ENCODE measurements at regions not wholly inside any gene's neighbourhood (a gene's known extent, or its start where the extent isn't known, plus 50 kb on each side); places are given as distances from the start of the nearest gene placed in this dataset.

GRCh38 chr2:139080244-139080643, 300.1 kb upstream of the NXPH2 start:
- Histone ChIP-seq H3K9ac (ENCODE audit: low read depth, low read length) (no peak overlapping the region), H3K27me3 (ENCODE audit: insufficient read depth, low read length) (no peaks in the 10 kb centered on the region), H3K27ac (ENCODE audit: low read depth, low read length) (no peak overlapping the region), H3K36me3 (ENCODE audit: insufficient read depth, low read length) (no peaks in the 10 kb centered on the region), H3K4me1 (ENCODE audit: insufficient read depth, low read length) (peaks cover 6% of the 10 kb centered on the region), H3K4me3 (ENCODE audit: low read length) (no peak overlapping the region), H3K9me3 (ENCODE audit: insufficient read depth, low read depth, low read length) (no peaks in the 10 kb centered on the region)

- no peak overlapping the region for H3K9ac ChIP-seq (ENCODE audit: low read depth, low read length)
- no peak overlapping the region for H3K4me3 ChIP-seq (ENCODE audit: low read length)
- WGBS: 100% methylated on average over 2 of the region's 2 CpGs
- H3K27ac ChIP-seq (ENCODE audit: low read depth, low read length): no peak overlapping the region
- H3K36me3 ChIP-seq (ENCODE audit: insufficient read depth, low read length): no peaks in the 10 kb centered on the region
- peaks cover 6% of the 10 kb centered on the region for H3K4me1 ChIP-seq (ENCODE audit: insufficient read depth, low read length)
- no peaks in the 10 kb centered on the region for H3K9me3 ChIP-seq (ENCODE audit: insufficient read depth, low read depth, low read length)
- no peaks in the 10 kb centered on the region for H3K27me3 ChIP-seq (ENCODE audit: insufficient read depth, low read length)
Observed at GRCh38 chr2:139079311-139079710, 299.1 kb upstream of the NXPH2 start.

- Histone ChIP-seq H3K9ac (ENCODE audit: low read depth, low read length) (no peak overlapping the region), H3K36me3 (ENCODE audit: insufficient read depth, low read length) (no peaks in the 10 kb centered on the region), H3K27ac (ENCODE audit: low read depth, low read length) (no peak overlapping the region), H3K4me3 (ENCODE audit: low read length) (no peak overlapping the region), H3K9me3 (ENCODE audit: insufficient read depth, low read depth, low read length) (no peaks in the 10 kb centered on the region), H3K27me3 (ENCODE audit: insufficient read depth, low read length) (no peaks in the 10 kb centered on the region), H3K4me1 (ENCODE audit: insufficient read depth, low read length) (peaks cover 6% of the 10 kb centered on the region)
- WGBS: 53% methylated on average over 1 of the region's 1 CpG
Observed at GRCh38 chr2:139078376-139078775, 298.2 kb upstream of the NXPH2 start.

GRCh38 chr2:139077099-139077737, 297.0 kb upstream of the NXPH2 start:
- Histone ChIP-seq H3K36me3 (ENCODE audit: insufficient read depth, low read length) (no peaks in the 10 kb centered on the region), H3K4me3 (ENCODE audit: low read length) (no peak overlapping the region), H3K4me1 (ENCODE audit: insufficient read depth, low read length) (peaks cover 6% of the 10 kb centered on the region), H3K27me3 (ENCODE audit: insufficient read depth, low read length) (no peaks in the 10 kb centered on the region), H3K9ac (ENCODE audit: low read depth, low read length) (no peak overlapping the region), H3K27ac (ENCODE audit: low read depth, low read length) (no peak overlapping the region), H3K9me3 (ENCODE audit: insufficient read depth, low read depth, low read length) (no peaks in the 10 kb centered on the region)

GRCh38 chr2:139067874-139068273, 287.7 kb upstream of the NXPH2 start:
- Histone ChIP-seq H3K4me1 (ENCODE audit: insufficient read depth, low read length) (no peaks in the 10 kb centered on the region), H3K36me3 (ENCODE audit: insufficient read depth, low read length) (no peaks in the 10 kb centered on the region), H3K9me3 (ENCODE audit: insufficient read depth, low read depth, low read length) (no peaks in the 10 kb centered on the region), H3K27me3 (ENCODE audit: insufficient read depth, low read length) (no peaks in the 10 kb centered on the region), H3K27ac (ENCODE audit: low read depth, low read length) (no peak overlapping the region), H3K4me3 (ENCODE audit: low read length) (no peak overlapping the region), H3K9ac (ENCODE audit: low read depth, low read length) (no peak overlapping the region)
- WGBS: 91% methylated on average over 1 of the region's 1 CpG

GRCh38 chr2:139067072-139067471, 286.9 kb upstream of the NXPH2 start:
- no peak overlapping the region for H3K27ac ChIP-seq (ENCODE audit: low read depth, low read length)
- no peaks in the 10 kb centered on the region for H3K9me3 ChIP-seq (ENCODE audit: insufficient read depth, low read depth, low read length)
- no peaks in the 10 kb centered on the region for H3K27me3 ChIP-seq (ENCODE audit: insufficient read depth, low read length)
- 95% methylated on average over 3 of the region's 3 CpGs for whole genome bisulfite sequencing
- no peaks in the 10 kb centered on the region for H3K4me1 ChIP-seq (ENCODE audit: insufficient read depth, low read length)
- no peaks in the 10 kb centered on the region for H3K36me3 ChIP-seq (ENCODE audit: insufficient read depth, low read length)
- no peak overlapping the region for H3K4me3 ChIP-seq (ENCODE audit: low read length)
- H3K9ac ChIP-seq (ENCODE audit: low read depth, low read length): no peak overlapping the region

GRCh38 chr2:139064159-139064558, 284.0 kb upstream of the NXPH2 start:
- H3K36me3 ChIP-seq (ENCODE audit: insufficient read depth, low read length): no peaks in the 10 kb centered on the region
- H3K9ac ChIP-seq (ENCODE audit: low read depth, low read length): no peak overlapping the region
- no peak overlapping the region for H3K27ac ChIP-seq (ENCODE audit: low read depth, low read length)
- no peaks in the 10 kb centered on the region for H3K27me3 ChIP-seq (ENCODE audit: insufficient read depth, low read length)
- H3K9me3 ChIP-seq (ENCODE audit: insufficient read depth, low read depth, low read length): no peaks in the 10 kb centered on the region
- H3K4me1 ChIP-seq (ENCODE audit: insufficient read depth, low read length): no peaks in the 10 kb centered on the region
- H3K4me3 ChIP-seq (ENCODE audit: low read length): no peak overlapping the region

GRCh38 chr2:139059617-139060016, 279.4 kb upstream of the NXPH2 start:
- no peaks in the 10 kb centered on the region for H3K36me3 ChIP-seq (ENCODE audit: insufficient read depth, low read length)
- H3K27me3 ChIP-seq (ENCODE audit: insufficient read depth, low read length): no peaks in the 10 kb centered on the region
- H3K9me3 ChIP-seq (ENCODE audit: insufficient read depth, low read depth, low read length): no peaks in the 10 kb centered on the region
- 0 out of 2 replicates have a peak, but pooled peaks cover 4% of the 10 kb centered on the region for H3K4me1 ChIP-seq (ENCODE audit: insufficient read depth, low read length)
- H3K27ac ChIP-seq (ENCODE audit: low read depth, low read length): no peak overlapping the region
- H3K9ac ChIP-seq (ENCODE audit: low read depth, low read length): no peak overlapping the region
- no peak overlapping the region for H3K4me3 ChIP-seq (ENCODE audit: low read length)
- WGBS: 91% methylated on average over 2 of the region's 2 CpGs

GRCh38 chr2:139055202-139055601, 275.0 kb upstream of the NXPH2 start:
- H3K27me3 ChIP-seq (ENCODE audit: insufficient read depth, low read length): no peaks in the 10 kb centered on the region
- 89% methylated on average over 3 of the region's 3 CpGs for WGBS
- H3K4me1 ChIP-seq (ENCODE audit: insufficient read depth, low read length): 0 out of 2 replicates have a peak, but pooled peaks cover 5% of the 10 kb centered on the region
- H3K9ac ChIP-seq (ENCODE audit: low read depth, low read length): no peak overlapping the region
- no peak overlapping the region for H3K27ac ChIP-seq (ENCODE audit: low read depth, low read length)
- no peaks in the 10 kb centered on the region for H3K9me3 ChIP-seq (ENCODE audit: insufficient read depth, low read depth, low read length)
- no peaks in the 10 kb centered on the region for H3K36me3 ChIP-seq (ENCODE audit: insufficient read depth, low read length)
- no peak overlapping the region for H3K4me3 ChIP-seq (ENCODE audit: low read length)

GRCh38 chr2:139048017-139048416, 267.8 kb upstream of the NXPH2 start:
- H3K4me1 ChIP-seq (ENCODE audit: insufficient read depth, low read length): peaks cover 25% of the 10 kb centered on the region
- no peaks in the 10 kb centered on the region for H3K36me3 ChIP-seq (ENCODE audit: insufficient read depth, low read length)
- H3K9ac ChIP-seq (ENCODE audit: low read depth, low read length): no peak overlapping the region
- H3K27me3 ChIP-seq (ENCODE audit: insufficient read depth, low read length): no peaks in the 10 kb centered on the region
- no peak overlapping the region for H3K4me3 ChIP-seq (ENCODE audit: low read length)
- no peak overlapping the region for H3K27ac ChIP-seq (ENCODE audit: low read depth, low read length)
- H3K9me3 ChIP-seq (ENCODE audit: insufficient read depth, low read depth, low read length): no peaks in the 10 kb centered on the region

GRCh38 chr2:139045524-139045923, 265.3 kb upstream of the NXPH2 start:
- Histone ChIP-seq H3K4me3 (ENCODE audit: low read length) (no peak overlapping the region), H3K36me3 (ENCODE audit: insufficient read depth, low read length) (no peaks in the 10 kb centered on the region), H3K9ac (ENCODE audit: low read depth, low read length) (no peak overlapping the region), H3K27ac (ENCODE audit: low read depth, low read length) (peak overlapping the region; percentile 28), H3K9me3 (ENCODE audit: insufficient read depth, low read depth, low read length) (no peaks in the 10 kb centered on the region), H3K27me3 (ENCODE audit: insufficient read depth, low read length) (no peaks in the 10 kb centered on the region), H3K4me1 (ENCODE audit: insufficient read depth, low read length) (peaks cover 25% of the 10 kb centered on the region)
- 55% methylated on average over 2 of the region's 2 CpGs for WGBS

GRCh38 chr2:139034064-139034463, 253.9 kb upstream of the NXPH2 start:
- H3K27me3 ChIP-seq (ENCODE audit: insufficient read depth, low read length): no peaks in the 10 kb centered on the region
- H3K36me3 ChIP-seq (ENCODE audit: insufficient read depth, low read length): no peaks in the 10 kb centered on the region
- H3K4me1 ChIP-seq (ENCODE audit: insufficient read depth, low read length): no peaks in the 10 kb centered on the region
- no peak overlapping the region for H3K27ac ChIP-seq (ENCODE audit: low read depth, low read length)
- no peak overlapping the region for H3K9ac ChIP-seq (ENCODE audit: low read depth, low read length)
- H3K4me3 ChIP-seq (ENCODE audit: low read length): no peak overlapping the region
- no peaks in the 10 kb centered on the region for H3K9me3 ChIP-seq (ENCODE audit: insufficient read depth, low read depth, low read length)

Measured in HUES64 (cell line).